B cell (primary cell): ENCODE measurements at regions not wholly inside any gene's neighbourhood (a gene's known extent, or its start where the extent isn't known, plus 50 kb on each side); places are given as distances from the start of the nearest gene placed in this dataset.

Experiments used
- EZH2 ChIP-seq: IDR thresholded peaks from 2 replicates; pipeline ENCODE4 v1.6.1; 2012; ENCODE audit warnings: borderline replicate concordance, low read depth, mild to moderate bottlenecking, moderate library complexity, low read length; ENCODE audit not compliant: insufficient read depth, poor library complexity, severe bottlenecking
- TF ChIP-seq, protein P1 (sequence below): fragments of 200-600 bp; IDR thresholded peaks from one replicate; pipeline ENCODE4 v1.8.0; 2022; ENCODE audit warnings: antibody characterized with exemption, mild to moderate bottlenecking

DNA sequence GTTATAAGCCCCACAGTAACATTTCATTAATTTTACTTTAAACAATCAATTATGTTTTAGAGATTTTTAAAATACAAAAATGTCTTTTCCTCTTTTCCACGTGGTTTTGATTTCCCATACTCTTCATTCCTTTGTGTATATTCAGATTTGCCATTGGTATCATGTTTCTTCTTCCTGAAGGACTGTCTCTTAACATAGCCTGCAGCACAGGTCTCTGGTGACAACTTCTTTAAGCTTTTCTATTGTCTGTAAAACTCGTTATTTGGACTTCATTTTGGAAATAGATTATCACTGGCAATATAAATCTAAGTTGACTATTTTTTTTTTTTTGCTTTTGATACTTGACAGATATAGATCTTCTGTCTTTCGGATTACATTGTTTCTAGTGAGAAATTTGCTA lies 115.2 kb upstream of the KLHL29 start:
- TF ChIP-seq EZH2 = no peak
- TF ChIP-seq, protein P1, sequence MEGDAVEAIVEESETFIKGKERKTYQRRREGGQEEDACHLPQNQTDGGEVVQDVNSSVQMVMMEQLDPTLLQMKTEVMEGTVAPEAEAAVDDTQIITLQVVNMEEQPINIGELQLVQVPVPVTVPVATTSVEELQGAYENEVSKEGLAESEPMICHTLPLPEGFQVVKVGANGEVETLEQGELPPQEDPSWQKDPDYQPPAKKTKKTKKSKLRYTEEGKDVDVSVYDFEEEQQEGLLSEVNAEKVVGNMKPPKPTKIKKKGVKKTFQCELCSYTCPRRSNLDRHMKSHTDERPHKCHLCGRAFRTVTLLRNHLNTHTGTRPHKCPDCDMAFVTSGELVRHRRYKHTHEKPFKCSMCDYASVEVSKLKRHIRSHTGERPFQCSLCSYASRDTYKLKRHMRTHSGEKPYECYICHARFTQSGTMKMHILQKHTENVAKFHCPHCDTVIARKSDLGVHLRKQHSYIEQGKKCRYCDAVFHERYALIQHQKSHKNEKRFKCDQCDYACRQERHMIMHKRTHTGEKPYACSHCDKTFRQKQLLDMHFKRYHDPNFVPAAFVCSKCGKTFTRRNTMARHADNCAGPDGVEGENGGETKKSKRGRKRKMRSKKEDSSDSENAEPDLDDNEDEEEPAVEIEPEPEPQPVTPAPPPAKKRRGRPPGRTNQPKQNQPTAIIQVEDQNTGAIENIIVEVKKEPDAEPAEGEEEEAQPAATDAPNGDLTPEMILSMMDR = no peak
